ENCODE measurements at regions not wholly inside any gene's neighbourhood (a gene's known extent, or its start where the extent isn't known, plus 50 kb on each side); places are given as distances from the start of the nearest gene placed in this dataset.

GRCh38 chr2:215620528-215620927, 184.7 kb upstream of the FN1 start (continued):
- no peak for TF ChIP-seq KAT7 (CRISPR knock-in tag; IDR thresholded peaks at IDR 0.05; ENCODE audit: borderline replicate concordance)
- no peak for TF ChIP-seq ZNF425 (CRISPR knock-in tag; conservative IDR thresholded peaks at IDR 0.05)
- no peak for TF ChIP-seq ZBTB43 (CRISPR knock-in tag; IDR thresholded peaks at IDR 0.05)
- no peak for TF ChIP-seq ZNF317 (CRISPR knock-in tag; IDR thresholded peaks at IDR 0.05; ENCODE audit: borderline replicate concordance, low read depth)

GRCh38 chr2:215619989-215620388, 184.1 kb upstream of the FN1 start:
- TF ChIP-seq TP53 (CRISPR knock-in tag; IDR thresholded peaks at IDR 0.05) (no peak), USF1 (CRISPR knock-in tag; IDR thresholded peaks at IDR 0.05) (no peak), E2F4 (CRISPR knock-in tag; IDR thresholded peaks at IDR 0.05; ENCODE audit: borderline replicate concordance, low read depth) (no peak)
- Mint-ChIP-seq H3K4me1 (peaks cover 29% of the 10 kb centered on the region), H3K27ac (no peak overlapping the region), H3K4me3 (no peak overlapping the region), H3K9me3 (peaks cover 20% of the 10 kb centered on the region), H3K36me3 (peaks cover 18% of the 10 kb centered on the region), H3K27me3 (ENCODE audit: low read depth) (no peaks in the 10 kb centered on the region)
- CTCF ChIA-PET: no interaction called here
- POLR2A ChIA-PET: no interaction called here
- ATAC-seq (no peak), DNase-seq (ENCODE audit: low spot score) (no peak)

GRCh38 chr2:215619022-215619958, 183.4 kb upstream of the FN1 start:
- H3K27me3 Mint-ChIP-seq (ENCODE audit: low read depth): peaks cover 1% of the 10 kb centered on the region; the same call in 1 of the 2 replicates
- ChIA-PET CTCF (interaction anchor here (1.2 kb wide), 1 partner anchor 176 kb away, joined by 3 read pairs; no protein-coding TSS in a partner anchor), POLR2A (no interaction called here)
- H3K27ac Mint-ChIP-seq: no peak overlapping the region
- no peak overlapping the region for H3K4me3 Mint-ChIP-seq
- DNase-seq (ENCODE audit: low spot score) (no peak), ATAC-seq (peak; percentile 83)
- peaks cover 26% of the 10 kb centered on the region for H3K9me3 Mint-ChIP-seq
- H3K4me1 Mint-ChIP-seq: peaks cover 28% of the 10 kb centered on the region
- peaks cover 24% of the 10 kb centered on the region for H3K36me3 Mint-ChIP-seq
- no peak for TF ChIP-seq IRF2 (CRISPR knock-in tag; IDR thresholded peaks at IDR 0.05; ENCODE audit: borderline replicate concordance, low read depth)
- no peak for TF ChIP-seq JUN (CRISPR knock-in tag; IDR thresholded peaks at IDR 0.05)
- no peak for TF ChIP-seq NFATC4 (CRISPR knock-in tag; IDR thresholded peaks at IDR 0.05)
- TF ChIP-seq ATF2 (CRISPR knock-in tag; IDR thresholded peaks at IDR 0.05; ENCODE audit: borderline replicate concordance, low read depth): no peak
- TF ChIP-seq GABPB1 (CRISPR knock-in tag; IDR thresholded peaks at IDR 0.05): peak; percentile 69; the same call in 1 of the 2 replicates
- no peak for TF ChIP-seq PREB (CRISPR knock-in tag; IDR thresholded peaks at IDR 0.05; ENCODE audit: borderline replicate concordance)
- no peak for TF ChIP-seq ATF3 (CRISPR knock-in tag; conservative IDR thresholded peaks at IDR 0.05)
- TF ChIP-seq NFYB (CRISPR knock-in tag; conservative IDR thresholded peaks at IDR 0.05; ENCODE audit: low read depth): no peak
- TF ChIP-seq OVOL2 (CRISPR knock-in tag; IDR thresholded peaks at IDR 0.05; ENCODE audit: borderline replicate concordance): no peak
